ENCODE measurements at regions not wholly inside any gene's neighbourhood (a gene's known extent, or its start where the extent isn't known, plus 50 kb on each side); places are given as distances from the start of the nearest gene placed in this dataset.

GRCh38 chr11:15775015-15775541 lies 581.3 kb downstream of the SOX6 start:
- TF ChIP-seq POLR2AphosphoS5 (IDR thresholded peaks at IDR 0.05; ENCODE audit: low read depth, low read length) (no peak), FOXP2 (optimal IDR thresholded peaks at IDR 0.05; ENCODE audit: borderline replicate concordance, extremely low read depth, extremely low read length, insufficient read depth) (no peak), REST (IDR thresholded peaks at IDR 0.05; ENCODE audit: insufficient read depth in 1 of 2, low read depth in 2 of 2, low read length in 2 of 2) (no peak), TAF1 (IDR thresholded peaks at IDR 0.05; ENCODE audit: borderline replicate concordance, insufficient read depth, low read length) (no peak), SIN3A (IDR thresholded peaks at IDR 0.05; ENCODE audit: borderline replicate concordance, insufficient read depth, low read length) (no peak)
